ENCODE measurements at regions not wholly inside any gene's neighbourhood (a gene's known extent, or its start where the extent isn't known, plus 50 kb on each side); places are given as distances from the start of the nearest gene placed in this dataset.

DNA sequence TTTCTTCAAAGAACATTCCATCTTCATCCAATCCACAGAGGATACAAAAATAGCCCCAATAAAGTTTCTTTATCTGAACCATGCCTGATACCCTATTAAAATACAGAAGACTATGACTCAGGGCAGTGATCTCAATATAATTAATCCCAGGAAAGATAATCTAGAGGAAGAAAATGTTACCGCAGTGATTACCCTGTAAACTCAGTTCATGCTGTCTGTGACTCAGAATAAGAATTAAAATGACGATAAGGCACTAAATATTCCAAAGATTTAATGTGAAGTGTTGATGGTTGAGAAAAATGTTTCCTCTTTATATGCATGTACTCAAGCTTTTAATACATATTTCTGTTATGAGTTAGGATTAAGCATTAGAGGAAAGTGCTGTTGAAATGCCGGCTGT is 88.6 kb upstream of the LYPLAL1 start:
- POLR2A ChIA-PET: no interaction called here
- H3K4me1 Mint-ChIP-seq: no peaks in the 10 kb centered on the region
- H3K27ac ChIP-seq (ENCODE audit: low read depth, low read length): no peak overlapping the region
- no peak overlapping the region for H3K4me3 Mint-ChIP-seq
- H3K9me3 ChIP-seq (ENCODE audit: low read length): no peaks in the 10 kb centered on the region
- no peaks in the 10 kb centered on the region for H3K36me3 Mint-ChIP-seq
- peaks cover 0 to 4% (median 0%) of the 10 kb centered on the region in 5 donors for H3K9me3 Mint-ChIP-seq
- no peaks in the 10 kb centered on the region for H3K4me1 ChIP-seq (ENCODE audit: insufficient read depth, low read length)
- H3K27me3 ChIP-seq (ENCODE audit: insufficient read depth, low read length, poor library complexity, severe bottlenecking): no peaks in the 10 kb centered on the region
- no peak overlapping the region for H3K4me3 ChIP-seq (ENCODE audit: low read length)
- no peak for DNase-seq
- H3K27ac Mint-ChIP-seq: no peak overlapping the region
- CTCF ChIA-PET: no interaction called here
- peaks cover 0 to 2% of the 10 kb centered on the region in 2 donors for H3K27me3 Mint-ChIP-seq
- H3K36me3 ChIP-seq (ENCODE audit: insufficient read depth, low read length): no peaks in the 10 kb centered on the region

DNA sequence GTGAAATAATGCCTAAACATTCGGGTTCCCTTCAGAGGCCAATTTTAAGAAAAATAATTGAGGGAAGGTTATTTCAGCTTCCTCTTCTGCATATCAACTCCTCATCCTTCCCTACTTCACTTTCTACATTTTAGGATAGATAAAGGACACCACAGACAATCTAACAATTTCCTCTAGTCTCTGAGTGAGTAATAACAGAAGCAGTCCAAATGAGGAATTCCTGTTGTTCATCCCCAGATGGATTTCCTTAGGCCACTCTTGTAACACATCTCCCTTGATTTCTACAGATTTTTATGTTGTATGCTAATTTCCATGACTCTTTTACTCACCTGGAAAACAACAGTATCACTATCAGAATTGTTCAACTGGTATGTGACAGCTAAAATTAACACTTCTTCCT is 87.7 kb upstream of the LYPLAL1 start:
- Histone ChIP-seq H3K4me3 (ENCODE audit: low read length) (no peak overlapping the region), H3K36me3 (ENCODE audit: insufficient read depth, low read length) (no peaks in the 10 kb centered on the region), H3K27me3 (ENCODE audit: insufficient read depth, low read length, poor library complexity, severe bottlenecking) (no peaks in the 10 kb centered on the region), H3K4me1 (ENCODE audit: insufficient read depth, low read length) (no peaks in the 10 kb centered on the region), H3K27ac (ENCODE audit: low read depth, low read length) (no peak overlapping the region), H3K9me3 (ENCODE audit: low read length) (no peaks in the 10 kb centered on the region)
- Mint-ChIP-seq H3K36me3 (no peaks in the 10 kb centered on the region), H3K27me3 (peaks cover 0 to 2% of the 10 kb centered on the region in 2 donors), H3K27ac (no peak overlapping the region), H3K4me3 (no peak overlapping the region), H3K4me1 (no peaks in the 10 kb centered on the region), H3K9me3 (peaks cover 0 to 6% (median 0%) of the 10 kb centered on the region in 5 donors)
- CTCF ChIA-PET: no interaction called here
- no peak for DNase-seq
- POLR2A ChIA-PET: no interaction called here

DNA sequence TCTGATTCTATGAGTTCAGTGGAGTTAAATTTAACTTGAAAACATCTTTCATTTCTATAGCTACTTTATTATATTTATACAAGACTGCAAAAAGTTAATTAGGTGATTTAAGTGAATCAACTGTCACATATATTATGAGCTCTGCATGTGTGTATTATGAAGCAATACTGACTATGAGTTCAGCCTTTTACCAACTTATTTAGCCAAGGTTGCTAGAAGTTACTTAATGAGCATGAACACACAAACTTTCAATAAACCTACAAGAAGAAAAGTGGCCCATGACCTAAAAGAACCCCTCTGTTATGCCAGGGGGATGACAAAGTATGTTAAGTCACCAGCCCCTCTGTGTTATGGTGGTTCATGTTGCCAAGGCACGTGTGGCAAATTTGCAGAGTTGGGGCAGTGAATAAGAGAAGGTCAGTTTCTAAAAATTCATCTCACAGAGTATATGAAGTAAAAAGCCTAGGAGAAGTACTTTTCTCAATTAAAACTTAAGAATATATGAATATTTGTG is 86.7 kb upstream of the LYPLAL1 start:
- Histone ChIP-seq H3K27ac (ENCODE audit: low read depth, low read length) (no peak overlapping the region), H3K27me3 (ENCODE audit: insufficient read depth, low read length, poor library complexity, severe bottlenecking) (no peaks in the 10 kb centered on the region), H3K4me1 (ENCODE audit: insufficient read depth, low read length) (no peaks in the 10 kb centered on the region), H3K9me3 (ENCODE audit: low read length) (no peaks in the 10 kb centered on the region), H3K4me3 (ENCODE audit: low read length) (no peak overlapping the region), H3K36me3 (ENCODE audit: insufficient read depth, low read length) (no peaks in the 10 kb centered on the region)
- DNase-seq: no peak
- Mint-ChIP-seq H3K4me3 (no peak overlapping the region), H3K27me3 (peaks cover 0 to 2% of the 10 kb centered on the region in 2 donors), H3K27ac (no peak overlapping the region), H3K4me1 (no peaks in the 10 kb centered on the region), H3K9me3 (peaks cover 0 to 12% (median 2%) of the 10 kb centered on the region in 5 donors), H3K36me3 (no peaks in the 10 kb centered on the region)
- ChIA-PET CTCF (no interaction called here), POLR2A (no interaction called here)

DNA sequence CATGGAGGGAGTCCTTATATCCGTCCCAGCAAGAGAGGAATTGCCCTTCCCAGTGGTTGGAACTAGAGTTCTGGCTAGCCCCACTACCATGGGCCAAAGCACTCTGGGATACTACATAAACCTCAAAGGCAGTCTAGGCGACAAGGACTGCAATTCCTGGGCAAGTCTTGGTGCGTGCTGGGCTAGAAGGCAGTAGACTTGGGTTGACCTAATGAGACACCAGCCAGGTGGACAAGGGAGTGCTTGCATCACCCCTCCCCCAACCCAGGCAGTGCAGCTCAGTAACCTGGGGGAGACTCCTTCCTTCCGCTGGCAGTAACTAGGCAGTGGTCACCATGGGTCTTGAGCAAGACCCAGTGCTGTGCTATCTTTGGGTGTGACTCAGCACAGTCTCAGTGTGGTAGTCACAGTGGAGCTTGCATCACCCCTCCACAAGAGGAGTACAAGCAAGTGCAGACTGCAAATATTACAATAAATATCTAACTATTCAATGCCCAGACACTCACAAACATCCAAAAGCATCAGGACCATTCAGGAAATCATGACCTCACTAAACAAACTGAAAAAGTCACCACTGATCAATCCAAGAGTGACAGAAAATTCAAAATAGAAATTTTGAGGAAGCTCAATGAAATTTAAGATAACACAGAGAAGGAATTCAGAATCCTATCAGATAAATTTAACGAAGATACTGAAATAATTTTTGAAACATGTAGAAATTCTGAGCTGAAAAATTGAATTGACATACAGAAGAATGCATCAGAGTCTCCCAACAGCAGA is 84.7 kb upstream of the LYPLAL1 start:
- Mint-ChIP-seq H3K27me3 (peaks cover 0 to 2% of the 10 kb centered on the region in 2 donors), H3K4me3 (no peak overlapping the region), H3K4me1 (no peaks in the 10 kb centered on the region), H3K9me3 (peaks cover 0 to 20% (median 2%) of the 10 kb centered on the region in 5 donors), H3K36me3 (no peaks in the 10 kb centered on the region), H3K27ac (no peak overlapping the region)
- Histone ChIP-seq H3K9me3 (ENCODE audit: low read length) (no peaks in the 10 kb centered on the region), H3K27me3 (ENCODE audit: insufficient read depth, low read length, poor library complexity, severe bottlenecking) (no peaks in the 10 kb centered on the region), H3K4me3 (ENCODE audit: low read length) (no peak overlapping the region), H3K4me1 (ENCODE audit: insufficient read depth, low read length) (no peaks in the 10 kb centered on the region), H3K36me3 (ENCODE audit: insufficient read depth, low read length) (no peaks in the 10 kb centered on the region), H3K27ac (ENCODE audit: low read depth, low read length) (no peak overlapping the region)
- no peak for DNase-seq
- ChIA-PET POLR2A (no interaction called here), CTCF (no interaction called here)

DNA sequence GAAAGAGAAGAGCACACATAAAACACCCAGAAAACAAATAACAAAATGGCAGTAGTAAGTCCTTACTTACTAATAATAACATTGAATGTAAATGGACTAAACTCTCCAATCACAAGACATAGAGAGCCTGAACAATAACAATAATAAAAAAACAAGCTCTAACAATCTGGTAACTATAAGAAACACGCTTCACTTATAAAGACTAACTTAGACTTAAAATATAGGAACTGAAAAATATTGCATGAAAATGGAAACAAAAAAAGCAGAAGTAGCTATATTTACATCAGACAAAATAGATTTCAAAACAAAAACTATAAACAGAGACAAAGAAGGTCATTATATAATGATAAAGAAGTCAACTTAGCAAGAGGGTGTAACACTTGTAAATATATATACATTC is 83.1 kb upstream of the LYPLAL1 start:
- Mint-ChIP-seq H3K27me3 (peaks cover 0 to 2% of the 10 kb centered on the region in 2 donors), H3K4me3 (no peak overlapping the region), H3K36me3 (no peaks in the 10 kb centered on the region), H3K9me3 (peaks cover 0 to 20% (median 2%) of the 10 kb centered on the region in 5 donors), H3K4me1 (no peaks in the 10 kb centered on the region), H3K27ac (no peak overlapping the region)
- H3K4me1 ChIP-seq (ENCODE audit: insufficient read depth, low read length): no peaks in the 10 kb centered on the region
- CTCF ChIA-PET: interaction anchor here (1.1 kb wide), 1 partner anchor 10 kb away, joined by 3 read pairs; no protein-coding TSS in a partner anchor
- no peaks in the 10 kb centered on the region for H3K9me3 ChIP-seq (ENCODE audit: low read length)
- H3K4me3 ChIP-seq (ENCODE audit: low read length): no peak overlapping the region
- DNase-seq: no peak
- H3K27ac ChIP-seq (ENCODE audit: low read depth, low read length): no peak overlapping the region
- POLR2A ChIA-PET: no interaction called here
- no peaks in the 10 kb centered on the region for H3K27me3 ChIP-seq (ENCODE audit: insufficient read depth, low read length, poor library complexity, severe bottlenecking)
- H3K36me3 ChIP-seq (ENCODE audit: insufficient read depth, low read length): no peaks in the 10 kb centered on the region

DNA sequence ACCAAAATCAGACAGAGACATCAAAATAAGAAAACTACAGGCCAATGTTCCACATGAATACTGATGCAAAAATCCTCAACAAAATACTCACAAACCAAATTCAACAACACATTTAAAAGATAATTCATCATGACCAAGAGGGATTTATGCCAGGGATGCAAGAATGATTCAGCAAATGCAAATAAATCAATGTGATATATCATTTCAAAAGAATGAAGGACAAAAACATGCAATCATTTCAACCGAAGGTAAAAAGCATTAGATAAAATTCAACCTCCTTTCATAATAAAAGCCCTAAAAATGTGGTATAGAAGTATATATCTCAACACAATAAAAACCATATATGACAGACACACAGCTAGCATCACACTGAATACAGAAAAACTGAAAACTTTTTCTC is 81.5 kb upstream of the LYPLAL1 start:
- POLR2A ChIA-PET: no interaction called here
- Histone ChIP-seq H3K9me3 (ENCODE audit: low read length) (no peaks in the 10 kb centered on the region), H3K36me3 (ENCODE audit: insufficient read depth, low read length) (no peaks in the 10 kb centered on the region), H3K27ac (ENCODE audit: low read depth, low read length) (no peak overlapping the region), H3K4me3 (ENCODE audit: low read length) (no peak overlapping the region), H3K4me1 (ENCODE audit: insufficient read depth, low read length) (no peaks in the 10 kb centered on the region), H3K27me3 (ENCODE audit: insufficient read depth, low read length, poor library complexity, severe bottlenecking) (no peaks in the 10 kb centered on the region)
- no peak overlapping the region for H3K4me3 Mint-ChIP-seq
- peaks cover 0 to 24% (median 2%) of the 10 kb centered on the region in 5 donors for H3K9me3 Mint-ChIP-seq
- H3K27ac Mint-ChIP-seq: no peak overlapping the region
- no peaks in the 10 kb centered on the region for H3K4me1 Mint-ChIP-seq
- H3K27me3 Mint-ChIP-seq: peaks cover 0 to 2% of the 10 kb centered on the region in 2 donors
- CTCF ChIA-PET: no interaction called here
- DNase-seq: no peak
- no peaks in the 10 kb centered on the region for H3K36me3 Mint-ChIP-seq

DNA sequence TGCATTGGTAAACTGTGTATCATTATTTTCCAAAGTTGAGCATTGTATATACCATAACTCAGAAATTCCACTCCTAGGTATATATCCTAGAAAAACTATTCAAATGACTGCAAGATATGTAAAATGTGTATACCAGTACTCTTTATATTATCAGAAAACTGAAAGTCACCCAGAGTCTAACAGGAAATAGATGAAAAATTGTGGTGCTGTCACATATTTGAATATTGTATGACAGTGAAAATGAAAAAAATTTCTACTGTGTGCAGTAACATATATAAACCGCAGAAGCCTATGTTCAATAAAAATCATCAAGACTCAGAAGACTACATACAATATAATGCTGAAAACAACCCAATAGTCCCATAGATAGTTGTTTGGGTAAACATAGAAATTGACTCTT is 74.4 kb upstream of the LYPLAL1 start:
- Histone ChIP-seq H3K4me1 (ENCODE audit: insufficient read depth, low read length) (no peaks in the 10 kb centered on the region), H3K9me3 (ENCODE audit: low read length) (no peaks in the 10 kb centered on the region), H3K27ac (ENCODE audit: low read depth, low read length) (no peak overlapping the region), H3K27me3 (ENCODE audit: insufficient read depth, low read length, poor library complexity, severe bottlenecking) (no peaks in the 10 kb centered on the region), H3K36me3 (ENCODE audit: insufficient read depth, low read length) (no peaks in the 10 kb centered on the region), H3K4me3 (ENCODE audit: low read length) (no peak overlapping the region)
- peaks cover 0 to 7% (median 4%) of the 10 kb centered on the region in 5 donors for H3K9me3 Mint-ChIP-seq
- POLR2A ChIA-PET: no interaction called here
- H3K27me3 Mint-ChIP-seq: no peaks in the 10 kb centered on the region
- no peak for DNase-seq
- no peak overlapping the region for H3K4me3 Mint-ChIP-seq
- CTCF ChIA-PET: no interaction called here
- no peaks in the 10 kb centered on the region for H3K36me3 Mint-ChIP-seq
- no peak overlapping the region for H3K27ac Mint-ChIP-seq
- H3K4me1 Mint-ChIP-seq: no peaks in the 10 kb centered on the region

DNA sequence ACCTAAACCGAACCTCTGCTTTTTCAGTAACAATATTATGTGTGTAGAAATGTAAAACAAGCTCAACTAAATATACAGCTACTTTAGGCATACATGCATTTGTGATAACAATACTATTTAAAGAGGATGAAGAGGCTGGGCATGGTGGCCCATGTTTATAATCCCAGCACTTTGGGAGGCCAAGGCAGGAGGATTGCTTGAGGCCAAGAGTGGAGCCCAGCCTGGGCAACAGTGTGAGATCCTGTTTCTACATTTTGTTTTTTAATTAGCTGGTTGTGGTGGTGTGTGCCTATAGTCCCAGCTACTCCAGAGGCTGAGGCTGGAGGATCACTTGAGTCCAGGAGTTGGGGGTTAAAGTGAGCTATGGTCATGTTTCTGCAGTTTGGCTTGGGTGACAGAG is 73.6 kb upstream of the LYPLAL1 start:
- H3K27me3 ChIP-seq (ENCODE audit: insufficient read depth, low read length, poor library complexity, severe bottlenecking): no peaks in the 10 kb centered on the region
- H3K9me3 Mint-ChIP-seq: peaks cover 0 to 7% (median 4%) of the 10 kb centered on the region in 5 donors
- DNase-seq: no peak
- H3K4me3 ChIP-seq (ENCODE audit: low read length): no peak overlapping the region
- H3K27ac ChIP-seq (ENCODE audit: low read depth, low read length): no peak overlapping the region
- no peaks in the 10 kb centered on the region for H3K9me3 ChIP-seq (ENCODE audit: low read length)
- H3K4me1 ChIP-seq (ENCODE audit: insufficient read depth, low read length): no peaks in the 10 kb centered on the region
- no peaks in the 10 kb centered on the region for H3K27me3 Mint-ChIP-seq
- H3K4me1 Mint-ChIP-seq: no peaks in the 10 kb centered on the region
- CTCF ChIA-PET: interaction anchor here (0.8 kb wide), 1 partner anchor 9 kb away, joined by 3 read pairs; no protein-coding TSS in a partner anchor
- H3K27ac Mint-ChIP-seq: no peak overlapping the region
- H3K36me3 Mint-ChIP-seq: no peaks in the 10 kb centered on the region
- no peak overlapping the region for H3K4me3 Mint-ChIP-seq
- H3K36me3 ChIP-seq (ENCODE audit: insufficient read depth, low read length): no peaks in the 10 kb centered on the region
- POLR2A ChIA-PET: no interaction called here
